KMS-11 (cell line): ENCODE measurements at regions not wholly inside any gene's neighbourhood (a gene's known extent, or its start where the extent isn't known, plus 50 kb on each side); places are given as distances from the start of the nearest gene placed in this dataset.
"Not testable (repeated sequence)": the region's sequence is repeated elsewhere in the genome, so short reads cannot be mapped to it uniquely, and the experiment has no call there.

Experiments used
- H2AFZ ChIP-seq: fragments of 200-600 bp; sonication (generic); 2 replicates; pipeline ENCODE4 v1.6.1; 2016; ENCODE audit warnings: antibody characterized with exemption, mixed run types, low read depth
- H3K27ac ChIP-seq: fragments of 200-600 bp; sonication (generic); 2 replicates; pipeline ENCODE4 v1.6.1; 2016; ENCODE audit warnings: mild to moderate bottlenecking, mixed run types
- H3K27me3 ChIP-seq: fragments of 200-600 bp; sonication (generic); 2 replicates; pipeline ENCODE4 v1.6.1; 2017; ENCODE audit warnings: mild to moderate bottlenecking, low read depth, mixed run types, moderate library complexity; ENCODE audit not compliant: insufficient read depth
- H3K36me3 ChIP-seq: fragments of 200-600 bp; sonication (generic); 2 replicates; pipeline ENCODE4 v1.6.1; 2017; ENCODE audit warnings: mild to moderate bottlenecking, mixed run types; ENCODE audit not compliant: insufficient read depth
- H3K4me1 ChIP-seq: fragments of 200-600 bp; sonication (generic); 2 replicates; pipeline ENCODE4 v1.6.1; 2016; ENCODE audit warnings: mild to moderate bottlenecking, low read depth, mixed run types; ENCODE audit not compliant: poor library complexity, severe bottlenecking
- H3K4me2 ChIP-seq: fragments of 200-600 bp; sonication (generic); 2 replicates; pipeline ENCODE4 v1.7.0; 2016; ENCODE audit warnings: mild to moderate bottlenecking, mixed run types
- H3K4me3 ChIP-seq: fragments of 200-600 bp; sonication (generic); IDR thresholded peaks from 2 replicates; pipeline ENCODE4 v1.6.1; 2017; ENCODE audit warnings: low read depth, low read length, mixed read lengths; ENCODE audit not compliant: insufficient read depth
- H3K79me2 ChIP-seq: fragments of 200-600 bp; sonication (generic); 2 replicates; pipeline ENCODE4 v1.6.1; 2016; ENCODE audit warnings: low read depth, mixed run types; ENCODE audit not compliant: insufficient read depth
- H3K9ac ChIP-seq: fragments of 200-600 bp; sonication (generic); 2 replicates; pipeline ENCODE4 v1.6.1; 2016; ENCODE audit warnings: mild to moderate bottlenecking, mixed run types
- H4K20me1 ChIP-seq: fragments of 200-600 bp; sonication (generic); 2 replicates; pipeline ENCODE4 v1.6.1; 2016; ENCODE audit warnings: mild to moderate bottlenecking, mixed run types; ENCODE audit not compliant: insufficient read depth
- TF ChIP-seq, protein P1 (sequence below): fragments of 200-600 bp; sonication (generic); conservative IDR thresholded peaks from 2 replicates; pipeline ENCODE4 v1.6.1; 2017; ENCODE audit warnings: low read depth, mild to moderate bottlenecking, antibody characterized with exemption, low read length, moderate library complexity, mixed read lengths

DNA sequence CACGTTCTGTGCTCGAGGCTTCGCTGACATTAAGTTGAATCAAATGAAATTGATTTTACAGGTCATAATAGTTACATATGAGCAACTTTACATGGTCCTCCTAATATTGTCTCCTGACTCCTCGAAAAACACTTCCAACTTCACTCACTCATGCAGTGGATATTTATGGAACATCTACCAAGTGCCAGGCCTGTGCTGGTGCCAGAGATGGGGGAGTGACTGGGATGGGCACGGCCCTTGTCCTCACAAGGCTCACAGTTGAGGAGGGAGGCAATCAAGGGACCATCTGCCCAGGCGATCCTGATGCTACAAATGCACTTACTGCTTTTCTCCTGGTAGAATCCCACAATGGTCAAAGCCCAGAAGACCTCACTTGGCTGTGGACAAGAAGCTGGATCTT, 426.4 kb downstream of the PREX1 start:
- no peaks in the 10 kb centered on the region for H3K4me1 ChIP-seq
- no peak overlapping the region for H3K27ac ChIP-seq
- H3K4me3 ChIP-seq: no peak overlapping the region
- H2AFZ ChIP-seq: no peak overlapping the region
- no peaks in the 10 kb centered on the region for H3K36me3 ChIP-seq
- TF ChIP-seq, protein P1, sequence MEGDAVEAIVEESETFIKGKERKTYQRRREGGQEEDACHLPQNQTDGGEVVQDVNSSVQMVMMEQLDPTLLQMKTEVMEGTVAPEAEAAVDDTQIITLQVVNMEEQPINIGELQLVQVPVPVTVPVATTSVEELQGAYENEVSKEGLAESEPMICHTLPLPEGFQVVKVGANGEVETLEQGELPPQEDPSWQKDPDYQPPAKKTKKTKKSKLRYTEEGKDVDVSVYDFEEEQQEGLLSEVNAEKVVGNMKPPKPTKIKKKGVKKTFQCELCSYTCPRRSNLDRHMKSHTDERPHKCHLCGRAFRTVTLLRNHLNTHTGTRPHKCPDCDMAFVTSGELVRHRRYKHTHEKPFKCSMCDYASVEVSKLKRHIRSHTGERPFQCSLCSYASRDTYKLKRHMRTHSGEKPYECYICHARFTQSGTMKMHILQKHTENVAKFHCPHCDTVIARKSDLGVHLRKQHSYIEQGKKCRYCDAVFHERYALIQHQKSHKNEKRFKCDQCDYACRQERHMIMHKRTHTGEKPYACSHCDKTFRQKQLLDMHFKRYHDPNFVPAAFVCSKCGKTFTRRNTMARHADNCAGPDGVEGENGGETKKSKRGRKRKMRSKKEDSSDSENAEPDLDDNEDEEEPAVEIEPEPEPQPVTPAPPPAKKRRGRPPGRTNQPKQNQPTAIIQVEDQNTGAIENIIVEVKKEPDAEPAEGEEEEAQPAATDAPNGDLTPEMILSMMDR: no peak
- no peaks in the 10 kb centered on the region for H4K20me1 ChIP-seq
- H3K9ac ChIP-seq: no peak overlapping the region
- no peaks in the 10 kb centered on the region for H3K79me2 ChIP-seq
- peaks cover 47% of the 10 kb centered on the region for H3K27me3 ChIP-seq
- H3K4me2 ChIP-seq: no peak overlapping the region

DNA sequence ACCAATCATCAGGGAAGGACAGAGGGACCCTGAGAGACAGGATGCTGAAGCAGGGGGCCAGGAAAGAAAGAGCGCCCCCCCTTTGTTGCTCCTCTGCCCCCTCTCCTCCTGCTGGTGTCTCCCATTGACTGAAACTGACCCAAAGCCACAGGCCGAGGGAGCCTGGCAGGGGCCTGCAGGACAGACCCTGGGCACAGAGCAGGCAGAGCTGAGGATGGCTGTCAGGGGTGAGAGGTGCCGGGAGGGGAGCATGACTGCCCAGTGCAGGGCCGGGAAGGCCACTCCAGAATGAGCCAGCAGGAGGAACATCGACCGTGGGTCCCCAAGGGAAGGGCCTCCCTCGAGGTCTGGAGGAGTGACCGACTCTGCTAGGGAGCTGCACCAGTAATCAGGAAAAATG, 427.8 kb downstream of the PREX1 start:
- H4K20me1 ChIP-seq: no peaks in the 10 kb centered on the region
- H2AFZ ChIP-seq: no peak overlapping the region
- no peak overlapping the region for H3K4me3 ChIP-seq
- H3K9ac ChIP-seq: no peak overlapping the region
- no peaks in the 10 kb centered on the region for H3K4me1 ChIP-seq
- H3K36me3 ChIP-seq: no peaks in the 10 kb centered on the region
- no peak overlapping the region for H3K4me2 ChIP-seq
- H3K27ac ChIP-seq: no peak overlapping the region
- H3K27me3 ChIP-seq: peaks cover 54% of the 10 kb centered on the region
- no peaks in the 10 kb centered on the region for H3K79me2 ChIP-seq
- TF ChIP-seq, protein P1: no peak

DNA sequence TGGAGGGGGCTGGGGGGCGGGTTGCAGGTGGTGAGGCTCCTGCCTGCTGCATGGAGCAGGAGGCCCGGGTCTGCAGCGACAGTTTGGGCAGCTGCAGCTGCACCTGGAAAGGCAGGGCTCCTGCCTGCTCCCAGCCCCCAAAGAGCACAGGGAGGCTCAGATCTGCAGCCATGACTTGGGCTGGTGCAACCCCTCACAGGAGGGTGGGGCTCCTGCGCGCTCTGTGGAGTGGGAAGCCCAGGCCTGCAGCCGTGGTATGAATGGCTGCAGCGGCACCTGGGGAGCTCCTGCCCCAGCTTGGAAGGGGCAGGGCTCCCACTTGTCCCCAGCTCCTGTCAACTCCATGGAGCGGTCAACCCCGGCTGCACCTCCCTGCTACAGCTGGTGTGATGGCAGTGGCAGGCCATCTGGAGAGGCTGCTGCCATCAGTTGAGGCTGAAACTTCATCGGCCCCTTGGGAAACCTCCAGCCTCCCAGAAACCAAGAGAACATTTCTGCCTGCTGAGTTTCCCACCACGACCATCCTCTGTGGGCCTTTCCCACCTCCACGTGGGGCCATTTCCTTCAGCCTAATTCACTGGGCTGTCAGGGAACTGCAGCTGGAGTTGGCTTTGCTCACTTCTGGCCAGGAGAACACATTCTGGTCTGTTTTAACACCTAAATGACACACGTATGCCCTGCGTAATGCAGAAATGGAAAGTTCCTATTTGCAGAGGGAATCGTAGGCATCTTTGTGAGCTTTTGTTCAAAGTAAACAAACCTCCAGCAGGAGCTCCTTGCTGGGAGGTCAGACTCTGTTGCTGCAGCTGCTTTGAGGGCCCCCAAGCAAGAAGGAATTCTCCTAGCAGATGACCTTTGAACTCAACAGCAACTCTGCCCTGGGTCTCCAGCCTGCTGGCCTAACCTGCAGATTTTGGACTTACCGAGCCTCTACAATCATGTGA, 429.0 kb downstream of the PREX1 start:
- Histone ChIP-seq H3K79me2 (no peaks in the 10 kb centered on the region), H3K27me3 (peaks cover 63% of the 10 kb centered on the region), H3K4me2 (no peak overlapping the region), H3K36me3 (no peaks in the 10 kb centered on the region), H4K20me1 (no peaks in the 10 kb centered on the region), H3K4me3 (no peak overlapping the region), H3K4me1 (no peaks in the 10 kb centered on the region), H3K27ac (no peak overlapping the region), H3K9ac (no peak overlapping the region), H2AFZ (no peak overlapping the region)
- TF ChIP-seq, protein P1: no peak

DNA sequence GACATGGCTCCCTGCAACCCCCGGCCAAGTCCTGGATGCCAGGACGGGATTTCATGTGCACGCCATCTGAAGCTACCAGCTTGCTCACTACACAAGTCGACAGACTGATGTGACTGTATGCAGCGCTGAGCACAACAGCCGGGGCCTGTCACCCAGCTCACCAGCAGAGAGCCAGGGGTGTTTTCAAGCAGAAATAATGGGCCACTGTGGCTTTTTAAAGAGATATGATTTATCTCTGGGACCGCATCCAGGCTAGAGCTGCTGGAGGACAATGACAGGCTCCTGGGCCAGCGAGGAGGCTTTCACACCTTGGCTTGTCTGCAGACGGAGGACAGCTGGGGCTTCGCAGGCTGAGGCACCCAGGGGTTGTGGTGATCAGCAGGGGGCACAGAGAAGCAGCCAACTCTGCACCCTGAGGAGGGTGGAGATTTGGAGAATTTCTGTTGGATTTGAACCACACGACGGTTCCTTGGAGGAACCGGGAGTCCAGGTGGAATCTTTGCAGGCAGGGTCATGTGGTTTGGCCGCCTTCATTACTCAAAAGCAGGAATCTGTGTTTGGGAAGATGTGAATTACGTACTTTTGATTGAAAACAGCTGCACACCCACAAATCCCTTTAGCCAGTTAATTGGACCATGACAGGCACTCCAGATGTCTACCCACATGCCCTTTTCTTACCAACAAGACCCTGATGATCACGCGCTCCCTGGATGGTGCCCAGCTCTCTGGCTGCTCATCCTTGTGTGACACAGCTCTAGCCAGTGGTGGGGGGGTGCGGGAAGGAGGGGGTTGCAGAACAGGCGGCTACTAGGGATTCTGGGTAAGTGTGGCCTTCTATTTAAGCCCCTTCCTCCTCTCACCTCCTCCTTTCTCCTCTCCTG, 430.6 kb downstream of the PREX1 start:
- not testable (repeated sequence) for H3K27ac ChIP-seq, H3K79me2 ChIP-seq, H3K4me1 ChIP-seq, H2AFZ ChIP-seq, H3K36me3 ChIP-seq, H3K4me2 ChIP-seq, H4K20me1 ChIP-seq, H3K4me3 ChIP-seq, H3K9ac ChIP-seq
- H3K27me3 ChIP-seq: peaks cover 49% of the 10 kb centered on the region
